ENCODE measurements at regions not wholly inside any gene's neighbourhood (a gene's known extent, or its start where the extent isn't known, plus 50 kb on each side); places are given as distances from the start of the nearest gene placed in this dataset.
"Not testable (repeated sequence)": the region's sequence is repeated elsewhere in the genome, so short reads cannot be mapped to it uniquely, and the experiment has no call there.

GRCh38 chr9:106737516-106737915 lies 125.5 kb upstream of the ZNF462 start:
- DNase-seq (ENCODE audit: low read depth in 3 of 3, low spot score in 1 of 3), result no peak

DNA sequence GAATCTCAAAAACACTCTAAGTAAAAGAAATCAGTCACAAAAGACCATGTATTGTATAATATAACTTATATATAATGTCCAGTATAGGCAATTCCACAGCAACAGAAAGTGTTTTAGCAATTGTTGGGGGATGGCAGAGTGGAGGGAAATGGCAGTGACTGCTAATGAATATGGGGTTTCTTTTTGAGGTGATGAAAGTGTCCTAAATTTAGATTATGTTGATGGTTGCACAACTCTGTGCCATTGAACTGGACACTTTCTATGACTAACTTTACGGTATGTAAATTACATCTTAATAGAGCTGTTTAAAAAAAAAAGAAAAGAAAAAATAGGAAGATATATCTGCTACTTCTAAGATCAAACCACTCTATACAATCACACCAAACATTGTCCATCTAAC lies 124.9 kb upstream of the ZNF462 start:
- DNase-seq (ENCODE audit: low read depth in 3 of 3, low spot score in 1 of 3), result no peak

GRCh38 chr9:106745457-106745856 lies 117.5 kb upstream of the ZNF462 start:
- DNase-seq (ENCODE audit: low read depth in 3 of 3, low spot score in 1 of 3), result no peak

DNA sequence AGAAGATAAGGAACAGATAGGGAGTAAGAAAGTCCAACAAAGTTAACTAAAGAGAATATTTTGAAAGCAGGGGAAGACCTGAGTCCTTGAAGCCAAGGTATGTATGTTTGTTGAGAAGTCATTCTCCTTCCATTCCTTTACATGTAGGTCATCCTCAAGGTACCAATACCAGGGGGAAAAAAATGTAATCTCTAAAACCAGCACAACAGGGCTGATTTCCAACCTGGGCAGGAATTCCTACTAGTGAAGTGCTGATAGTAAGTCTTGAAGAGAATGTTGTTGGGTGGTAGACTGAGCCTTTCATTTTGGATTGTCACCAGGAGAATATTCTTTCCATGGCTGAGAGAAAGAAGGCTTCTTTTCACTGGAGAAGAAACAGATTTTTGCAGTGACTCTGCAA lies 117.1 kb upstream of the ZNF462 start:
- DNase-seq (ENCODE audit: low read depth in 3 of 3, low spot score in 1 of 3), result no peak

DNA sequence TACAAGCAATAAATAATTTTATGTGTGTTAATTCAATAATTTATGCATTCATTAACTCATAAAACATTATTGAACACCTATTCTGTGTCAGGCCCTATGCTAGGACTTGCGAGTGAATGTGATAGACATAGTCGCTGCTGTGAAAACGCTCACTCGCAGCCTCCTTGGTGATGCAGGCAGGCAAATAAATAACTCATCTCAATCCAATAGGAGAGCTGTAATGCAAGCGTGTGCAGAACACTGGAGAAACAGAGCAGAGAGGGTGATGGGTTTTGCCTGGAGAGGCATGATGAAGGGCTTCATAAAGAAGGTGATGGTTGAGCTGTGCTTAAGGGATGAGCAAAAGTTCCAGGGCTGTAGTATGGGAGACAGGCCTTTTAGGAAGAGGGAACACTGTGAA lies 111.3 kb upstream of the ZNF462 start:
- no peak for DNase-seq (ENCODE audit: low read depth in 3 of 3, low spot score in 1 of 3)

- no peak for DNase-seq (ENCODE audit: low read depth in 3 of 3, low spot score in 1 of 3)
These were observed 110.4 kb upstream of the ZNF462 start for GRCh38 chr9:106752581-106752980.

- no peak for DNase-seq (ENCODE audit: low read depth in 3 of 3, low spot score in 1 of 3)
These were observed 109.8 kb upstream of the ZNF462 start for GRCh38 chr9:106753155-106753671.

DNA sequence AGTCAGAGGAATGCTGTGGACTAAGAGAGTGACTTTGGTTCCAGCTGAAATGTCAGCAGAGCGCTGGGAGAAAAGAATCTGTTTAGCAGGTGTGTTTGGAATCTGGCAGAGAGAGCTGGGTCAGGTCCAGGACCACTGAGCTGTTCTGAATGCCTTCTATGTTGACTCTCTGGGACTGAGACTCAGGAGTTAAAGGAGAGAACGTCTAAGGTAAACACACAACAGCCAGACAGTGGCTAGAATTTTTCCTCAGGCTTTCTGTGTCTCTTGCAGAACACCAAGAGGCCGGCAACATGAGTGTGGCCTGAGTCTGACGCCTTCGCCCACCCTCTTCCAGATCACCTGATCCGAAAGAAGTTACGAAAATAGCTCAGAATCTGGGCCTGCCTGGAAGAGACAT lies 107.2 kb upstream of the ZNF462 start:
- no peak for DNase-seq (ENCODE audit: low read depth in 3 of 3, low spot score in 1 of 3)

DNA sequence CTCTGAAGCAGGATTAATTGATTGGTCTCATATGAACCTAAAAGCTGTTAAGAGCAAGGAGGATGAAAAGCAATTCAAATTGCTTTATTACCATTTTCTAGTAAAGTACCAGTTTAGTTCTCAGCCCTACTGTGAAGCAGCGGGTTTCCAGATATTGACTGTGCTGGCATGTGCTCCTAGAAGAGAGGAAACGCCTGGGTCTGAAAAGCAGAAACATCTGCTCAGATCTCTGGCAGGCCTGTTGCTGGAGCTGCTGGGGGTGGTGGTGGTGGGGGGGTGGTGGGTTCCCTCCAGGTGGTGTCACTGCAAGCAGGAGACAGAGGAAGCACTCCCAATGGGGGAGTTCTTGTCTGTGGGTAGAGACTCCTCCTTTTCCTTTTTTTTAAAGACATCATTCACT lies 105.5 kb upstream of the ZNF462 start:
- no peak for DNase-seq (ENCODE audit: low read depth in 3 of 3, low spot score in 1 of 3)

DNA sequence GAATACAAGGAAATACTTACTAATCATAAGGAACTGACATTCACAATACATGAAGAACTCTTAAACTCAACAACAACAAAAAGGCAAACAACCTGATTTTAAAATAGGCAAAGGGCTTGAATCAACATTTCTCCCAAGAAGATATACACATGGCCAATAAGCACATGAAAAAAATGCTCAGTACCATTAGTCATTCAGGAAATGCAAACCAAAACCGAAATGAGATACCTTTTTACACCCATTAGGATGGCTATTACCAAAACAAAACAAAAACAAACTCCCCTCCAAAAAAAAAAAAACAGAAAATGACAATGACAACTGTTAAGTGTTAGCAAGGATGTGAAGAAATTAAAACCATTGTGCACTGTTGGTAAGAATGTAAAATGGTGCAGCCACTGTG lies 104.1 kb upstream of the ZNF462 start:
- no peak for DNase-seq (ENCODE audit: low read depth in 3 of 3, low spot score in 1 of 3)

DNA sequence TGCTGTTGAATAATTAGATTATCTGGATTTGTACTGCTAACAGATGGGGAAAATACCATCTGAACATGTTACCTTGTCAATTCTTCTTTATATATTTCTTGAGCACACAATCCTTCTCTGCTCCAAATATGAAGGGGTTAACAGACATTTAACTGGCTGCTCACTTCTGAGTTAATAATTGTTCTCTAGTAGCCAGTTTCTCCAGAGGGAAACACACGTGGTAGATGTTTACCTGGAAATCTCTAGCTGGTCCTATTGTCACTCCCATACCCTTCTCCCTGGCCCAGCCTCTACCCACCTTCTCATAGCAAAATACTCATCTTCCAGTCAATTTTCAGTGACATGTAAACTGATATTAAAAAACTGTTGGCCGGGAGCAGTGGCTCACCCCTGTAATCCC lies 101.5 kb upstream of the ZNF462 start:
- DNase-seq (ENCODE audit: low read depth in 3 of 3, low spot score in 1 of 3), result no peak

DNA sequence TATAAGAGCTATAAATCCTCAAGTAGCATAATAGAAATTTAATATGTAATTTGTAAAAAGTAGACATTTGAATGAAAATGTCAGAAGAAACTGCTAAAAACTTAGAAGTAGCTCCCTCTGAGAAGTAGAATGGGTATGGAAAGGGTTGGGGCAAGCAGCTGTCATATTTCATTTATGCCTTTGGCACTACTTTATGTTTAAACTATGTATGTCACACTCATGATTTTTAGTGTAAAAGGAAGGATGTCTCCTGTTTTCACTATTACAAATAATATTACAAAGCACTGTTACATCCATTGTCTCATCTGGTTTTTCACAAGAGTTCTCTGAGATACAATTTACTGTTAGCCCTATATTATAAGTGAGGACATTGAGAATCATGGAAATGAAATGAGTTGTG lies 96.3 kb upstream of the ZNF462 start:
- DNase-seq (ENCODE audit: low read depth in 3 of 3, low spot score in 1 of 3), result no peak

- DNase-seq (ENCODE audit: low read depth in 3 of 3, low spot score in 1 of 3), result no peak
These were observed 93.6 kb upstream of the ZNF462 start for GRCh38 chr9:106769331-106769730.

- DNase-seq (ENCODE audit: low read depth in 3 of 3, low spot score in 1 of 3), result no peak
These were observed 91.4 kb upstream of the ZNF462 start for GRCh38 chr9:106771608-106772007.

- no peak for DNase-seq (ENCODE audit: low read depth in 3 of 3, low spot score in 1 of 3)
These were observed 90.3 kb upstream of the ZNF462 start for GRCh38 chr9:106772523-106773290.

DNA sequence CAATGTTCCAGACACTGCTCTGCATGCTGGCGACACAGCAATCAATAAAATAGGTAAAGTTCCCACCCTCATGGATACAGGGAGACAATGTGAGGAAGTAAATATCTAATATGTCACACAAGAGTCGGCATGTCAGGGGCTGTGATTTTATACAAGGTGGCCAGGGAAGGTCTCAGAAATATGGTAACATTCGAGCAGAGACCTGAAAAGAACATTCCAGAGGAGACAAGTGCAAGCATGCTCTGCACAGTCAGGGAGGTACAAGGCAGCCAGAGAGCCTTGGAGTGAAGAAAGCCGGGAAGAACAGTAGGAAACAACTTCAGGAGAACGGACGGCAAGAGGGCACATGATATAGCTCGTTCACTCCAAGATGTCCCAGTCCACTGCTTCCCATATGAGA lies 89.2 kb upstream of the ZNF462 start:
- no peak for DNase-seq (ENCODE audit: low read depth in 3 of 3, low spot score in 1 of 3)

DNA sequence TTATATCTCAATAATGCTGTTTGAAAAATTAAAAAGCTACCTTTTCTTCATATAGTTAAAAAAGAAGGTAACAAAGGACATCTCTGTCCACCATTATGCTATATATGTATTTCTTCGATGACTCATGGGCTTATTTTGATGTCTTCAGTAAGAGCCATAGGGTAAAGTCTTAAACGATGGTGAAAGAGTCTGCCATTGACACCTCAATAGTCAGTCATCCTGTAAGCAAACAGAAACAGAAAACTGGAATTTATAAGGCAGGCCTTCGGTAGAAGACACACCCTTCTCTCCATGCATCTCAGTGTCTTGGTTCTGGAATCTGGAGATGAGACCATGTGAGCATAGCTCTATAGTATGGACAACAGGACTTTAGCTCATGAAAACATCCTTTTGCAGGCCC lies 87.0 kb upstream of the ZNF462 start:
- no peak for DNase-seq (ENCODE audit: low read depth in 3 of 3, low spot score in 1 of 3)

DNA sequence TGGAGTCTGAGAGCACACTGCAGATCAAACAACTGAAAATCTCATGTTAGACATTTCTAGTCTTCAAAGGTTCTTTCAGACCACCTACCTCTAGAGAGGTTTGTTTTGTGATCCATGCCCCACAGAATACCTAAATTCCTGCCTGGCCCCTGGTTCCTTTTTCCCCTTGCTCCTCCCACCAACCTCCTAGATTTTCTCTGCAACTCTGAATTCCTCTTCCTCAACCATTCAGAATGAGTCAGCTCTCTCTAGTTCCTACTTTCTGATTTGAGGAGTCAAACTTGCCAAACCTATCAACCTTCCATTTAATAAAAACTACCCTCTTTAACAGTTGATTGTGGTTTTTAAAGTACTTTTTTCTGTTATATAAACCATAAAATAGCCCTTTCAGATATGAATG lies 83.2 kb upstream of the ZNF462 start:
- DNase-seq (ENCODE audit: low read depth in 3 of 3, low spot score in 1 of 3), result no peak

DNA sequence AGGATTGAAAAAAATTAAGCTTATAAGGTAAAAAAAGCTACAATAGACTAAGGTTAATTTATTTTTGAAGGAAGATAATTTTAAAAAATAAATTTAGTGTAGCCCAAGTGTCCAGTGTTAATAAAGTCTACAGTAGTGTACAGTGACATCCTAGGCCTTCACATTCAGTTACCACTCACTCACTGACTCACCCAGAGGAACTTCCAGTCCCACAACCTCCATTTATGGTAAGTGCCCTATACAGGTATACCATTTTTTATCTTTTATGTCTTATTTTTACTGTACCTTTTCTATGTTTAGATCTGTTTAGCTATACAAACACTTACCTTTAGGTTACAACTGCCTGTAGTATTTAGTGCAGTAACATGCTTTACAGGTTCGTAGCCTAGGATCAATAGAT lies 79.8 kb upstream of the ZNF462 start:
- no peak for DNase-seq (ENCODE audit: low read depth in 3 of 3, low spot score in 1 of 3)

GRCh38 chr9:106784076-106784475 lies 78.9 kb upstream of the ZNF462 start:
- DNase-seq (ENCODE audit: low read depth in 3 of 3, low spot score in 1 of 3), result no peak

- no peak for DNase-seq (ENCODE audit: low read depth in 3 of 3, low spot score in 1 of 3)
These were observed 77.8 kb upstream of the ZNF462 start for GRCh38 chr9:106785200-106785599.

- not testable (repeated sequence) for DNase-seq (ENCODE audit: low read depth in 3 of 3, low spot score in 1 of 3)
These were observed 74.9 kb upstream of the ZNF462 start for GRCh38 chr9:106788021-106788420.

DNA sequence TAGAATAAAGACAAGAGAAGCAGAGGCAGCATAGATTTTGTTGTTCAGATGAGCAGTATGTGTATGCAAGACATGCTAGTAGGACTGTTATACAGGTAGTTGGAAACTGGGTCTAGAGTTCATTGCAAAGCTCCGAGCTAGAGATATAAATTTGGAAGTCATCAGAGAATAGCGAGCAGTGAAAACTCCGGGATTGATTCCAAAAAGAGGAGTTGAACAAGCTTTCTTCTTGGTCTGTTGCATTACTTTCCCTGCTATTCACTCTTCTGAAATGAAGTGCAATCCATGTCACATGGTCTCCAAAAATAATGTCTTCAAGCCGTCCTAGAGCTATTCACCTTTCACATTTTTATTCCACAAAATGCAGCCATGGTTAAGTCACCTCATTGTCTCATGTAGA lies 67.9 kb upstream of the ZNF462 start:
- no peak for DNase-seq (ENCODE audit: low read depth in 3 of 3, low spot score in 1 of 3)

Data from stimulated activated CD4-positive, alpha-beta T cell treated with anti-CD3 and anti-CD28 coated beads, TNF-alpha, amount 100 ng/mL, for 1 hour (primary cell).